Upper lobe of left lung (tissue), 6 donors: ENCODE measurements at regions not wholly inside any gene's neighbourhood (a gene's known extent, or its start where the extent isn't known, plus 50 kb on each side); places are given as distances from the start of the nearest gene placed in this dataset.

ENCODE experiments used
- ATAC-seq, 2 donors: fragments of 200-7000 bp; cut with Tn5 transposase; one replicate each; pipeline ENCODE4 v1.9.1; 2022; ENCODE audit warnings: mild to moderate bottlenecking in 2 of 2, moderate library complexity in 2 of 2; ENCODE audit not compliant: low FRiP score in 2 of 2
- DNase-seq, 2 donors: peaks; one replicate each; pipeline ENCODE4 v3.0.0-alpha.2; 2019 to 2020
- H3K27ac ChIP-seq, 4 donors: fragments of 200-600 bp; sonication (generic); one replicate each; pipeline ENCODE4 v1.5.1; 2016 to 2019
- H3K27me3 ChIP-seq, 4 donors: fragments of 200-600 bp; sonication (generic); one replicate each; pipeline ENCODE4 v1.5.1; 2017 to 2019
- H3K36me3 ChIP-seq, 4 donors: fragments of 200-600 bp; sonication (generic); one replicate each; pipeline ENCODE4 v1.5.1; 2016 to 2019
- H3K4me1 ChIP-seq, 4 donors: fragments of 200-600 bp; sonication (generic); one replicate each; pipeline ENCODE4 v1.5.1; 2018 to 2019
- H3K4me3 ChIP-seq, 4 donors: fragments of 200-600 bp; sonication (generic); one replicate each; pipeline ENCODE4 v1.5.1; 2017 to 2019; ENCODE audit warnings: mild to moderate bottlenecking in 2 of 4, moderate library complexity in 1 of 4
- H3K9me3 ChIP-seq, 4 donors: fragments of 200-600 bp; sonication (generic); one replicate each; pipeline ENCODE4 v1.5.1; 2018 to 2019
- CTCF ChIP-seq, 6 experiments: fragments of 450-650 bp in 4 of 6; fragments of 200-600 bp in 2 of 6; sonication (generic) in 2 of 6; IDR thresholded peaks; one replicate each; pipeline ENCODE4 v1.5.1; 2016 to 2019; ENCODE audit warnings: antibody characterized with exemption in 6 of 6
- EP300 ChIP-seq, 4 donors: sonication (generic); formaldehyde crosslinking; IDR thresholded peaks; one replicate each; pipeline ENCODE4 v1.5.1; 2017; ENCODE audit warnings: antibody characterized with exemption in 4 of 4, control low read depth in 2 of 4
- POLR2A ChIP-seq, 4 donors: fragments of 450-650 bp; IDR thresholded peaks; one replicate each; pipeline ENCODE4 v1.5.1; 2016 to 2017; ENCODE audit warnings: antibody characterized with exemption in 4 of 4, mild to moderate bottlenecking in 2 of 4
- POLR2AphosphoS5 ChIP-seq, 2 donors: sonication (generic); formaldehyde crosslinking; IDR thresholded peaks; one replicate each; pipeline ENCODE4 v1.5.1; 2017; ENCODE audit warnings: antibody characterized with exemption in 2 of 2
- WGBS, 2 donors: methylation state at CpG; one replicate each; pipeline ENCODE4 v1.1.5; 2017 to 2018; 5-methylcytosine and 5-hydroxymethylcytosine counted together
- donor health status: DM: no; HTN: no; CAD: no; lungs with moderate emphysema.
- donor health status: DM: no; HTN: yes; CAD: no; lungs with severe emphysema.

DNA sequence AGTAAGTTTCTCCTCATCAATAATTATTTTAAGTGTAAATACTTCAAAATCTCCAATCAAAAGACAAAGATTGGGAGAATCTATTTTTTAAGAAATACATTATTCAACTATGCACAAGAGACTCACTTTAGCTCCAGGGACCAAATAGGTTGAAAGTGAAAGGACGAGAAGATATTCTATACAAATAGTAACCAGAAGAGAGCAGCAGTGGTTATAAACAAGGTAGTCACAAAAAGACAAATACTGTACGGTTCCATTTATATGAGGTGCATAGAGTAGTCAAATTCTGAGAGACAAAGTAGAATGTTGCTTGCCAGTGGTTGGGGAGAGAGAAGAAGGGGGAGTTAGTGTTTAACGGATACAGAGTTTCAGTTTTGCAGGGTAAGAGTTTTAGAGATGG, 69.8 kb downstream of the POU3F3 start:
- DNase-seq (no peak), ATAC-seq (no peak)
- no peak for TF ChIP-seq POLR2AphosphoS5 (IDR thresholded peaks at IDR 0.05)
- no peak for TF ChIP-seq POLR2A (IDR thresholded peaks at IDR 0.05)
- no peak for TF ChIP-seq CTCF (IDR thresholded peaks at IDR 0.05)
- no peak for TF ChIP-seq EP300 (IDR thresholded peaks at IDR 0.05)
- H3K36me3 ChIP-seq, result no peaks in the 10 kb centered on the region
- H3K4me3 ChIP-seq, result no peak overlapping the region
- H3K27ac ChIP-seq, result no peak overlapping the region
- 70% methylated on average over 3 of the region's 3 CpGs for WGBS, 2 donors
- H3K27me3 ChIP-seq, result no peaks in the 10 kb centered on the region
- no peaks in the 10 kb centered on the region for H3K9me3 ChIP-seq
- H3K4me1 ChIP-seq, result no peaks in the 10 kb centered on the region

GRCh38 chr2:104929663-104930062, 75.7 kb downstream of the POU3F3 start:
- Histone ChIP-seq H3K27ac (no peak overlapping the region), H3K9me3 (no peaks in the 10 kb centered on the region), H3K36me3 (no peaks in the 10 kb centered on the region), H3K27me3 (no peaks in the 10 kb centered on the region), H3K4me3 (no peak overlapping the region), H3K4me1 (no peaks in the 10 kb centered on the region)
- 84 to 92% methylated on average over 3 to 4 of the region's 4 CpGs for WGBS, 2 donors
- no peak for ATAC-seq
- no peak for DNase-seq
- TF ChIP-seq POLR2A (IDR thresholded peaks at IDR 0.05) (no peak), POLR2AphosphoS5 (IDR thresholded peaks at IDR 0.05) (no peak), CTCF (IDR thresholded peaks at IDR 0.05) (no peak), EP300 (IDR thresholded peaks at IDR 0.05) (no peak)

DNA sequence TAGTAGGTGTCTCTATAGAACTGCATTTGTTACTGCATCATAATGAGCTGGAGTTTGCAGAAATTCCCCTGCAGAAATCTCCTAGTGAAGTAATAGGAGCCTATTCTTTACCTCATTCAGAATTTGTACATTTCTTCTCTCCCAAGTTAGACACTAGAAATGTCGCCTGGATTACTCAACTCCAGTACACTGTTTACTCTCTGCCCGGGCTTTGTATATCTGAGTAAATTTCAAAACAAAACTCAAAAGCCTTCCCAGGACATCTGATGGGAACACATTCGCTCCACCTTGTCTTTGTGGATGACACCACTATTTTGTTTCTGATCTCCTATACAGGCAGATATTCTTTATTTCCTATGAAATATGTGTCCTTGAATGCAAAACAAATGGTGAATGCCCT, 76.8 kb downstream of the POU3F3 start:
- 53 to 64% methylated on average over 3 of the region's 3 CpGs for WGBS, 2 donors
- no peaks in the 10 kb centered on the region for H3K9me3 ChIP-seq
- no peak for TF ChIP-seq EP300 (IDR thresholded peaks at IDR 0.05)

DNA sequence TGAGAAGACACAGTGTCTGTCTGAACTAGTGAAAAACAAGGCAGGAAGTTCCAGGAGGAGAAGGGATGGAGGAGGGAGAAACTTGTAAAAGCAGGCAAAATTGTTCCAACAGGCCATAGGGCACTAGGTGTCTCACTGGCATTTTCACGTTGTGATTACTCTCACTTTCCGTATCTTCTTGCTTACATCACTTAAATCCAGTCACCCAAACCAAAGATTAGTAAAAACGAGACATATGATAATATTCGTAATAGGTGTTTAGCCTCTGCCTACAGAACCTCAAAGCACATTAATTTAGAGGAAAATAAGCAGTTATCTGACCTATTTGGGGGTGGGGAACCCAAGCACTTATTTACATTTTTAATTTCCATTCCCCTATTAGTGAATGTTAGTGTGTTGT, 78.3 kb downstream of the POU3F3 start:
- no peak overlapping the region for H3K4me3 ChIP-seq
- no peak for DNase-seq
- H3K27ac ChIP-seq, result no peak overlapping the region
- no peaks in the 10 kb centered on the region for H3K27me3 ChIP-seq
- WGBS, 2 donors, result 78 to 81% methylated on average over 4 of the region's 4 CpGs
- H3K9me3 ChIP-seq, result no peaks in the 10 kb centered on the region
- no peak for TF ChIP-seq EP300 (IDR thresholded peaks at IDR 0.05)
- no peak for TF ChIP-seq POLR2AphosphoS5 (IDR thresholded peaks at IDR 0.05)
- TF ChIP-seq POLR2A (IDR thresholded peaks at IDR 0.05), result no peak
- no peak for TF ChIP-seq CTCF (IDR thresholded peaks at IDR 0.05)
- no peak for ATAC-seq
- no peaks in the 10 kb centered on the region for H3K4me1 ChIP-seq
- H3K36me3 ChIP-seq, result no peaks in the 10 kb centered on the region

More for the DNA sequence above, 76.8 kb downstream of the POU3F3 start:
- H3K4me3 ChIP-seq, result no peak overlapping the region
- no peaks in the 10 kb centered on the region for H3K36me3 ChIP-seq
- no peak overlapping the region for H3K27ac ChIP-seq
- H3K27me3 ChIP-seq, result no peaks in the 10 kb centered on the region
- DNase-seq, result no peak
- H3K4me1 ChIP-seq, result no peaks in the 10 kb centered on the region
- no peak for ATAC-seq

DNA sequence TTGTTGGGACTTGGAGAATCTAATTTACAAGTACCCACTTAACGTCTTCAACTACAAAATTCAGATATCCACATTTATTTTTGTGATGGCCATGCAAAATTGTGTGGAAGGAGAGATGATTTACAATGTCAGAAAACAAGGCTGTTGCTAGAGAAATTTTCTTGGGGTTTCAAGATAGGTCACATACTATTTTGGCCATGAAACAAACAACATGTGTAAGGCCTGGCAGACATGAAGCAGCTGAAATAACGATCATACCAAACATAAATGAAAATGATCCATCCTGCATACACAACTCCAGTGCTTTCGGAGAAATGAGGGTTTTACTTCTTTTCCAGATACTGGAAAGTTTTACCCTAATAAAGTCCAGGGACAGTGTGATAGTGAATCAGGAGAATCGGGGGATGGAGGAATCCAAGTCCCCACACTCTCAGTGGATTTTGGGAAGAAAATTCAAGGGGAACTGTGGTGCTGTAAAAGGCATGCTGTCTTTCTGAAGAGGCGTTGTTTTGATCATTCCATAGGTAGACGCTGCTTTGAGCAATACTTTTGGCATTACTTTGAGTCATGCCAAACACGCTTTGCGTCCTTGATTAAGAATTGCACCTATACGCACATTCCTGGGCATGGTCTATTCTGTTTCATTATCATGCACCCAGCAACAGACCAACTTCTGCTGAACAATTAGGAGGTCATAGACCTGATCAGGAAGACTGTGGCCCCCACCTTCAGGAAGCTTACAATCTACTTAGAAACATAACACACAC, 79.4 kb downstream of the POU3F3 start:
- 81 to 87% methylated on average over 9 of the region's 9 CpGs for WGBS, 2 donors
- DNase-seq (no peak), ATAC-seq (no peak)
- no peak for TF ChIP-seq POLR2A (IDR thresholded peaks at IDR 0.05)
- no peak for TF ChIP-seq POLR2AphosphoS5 (IDR thresholded peaks at IDR 0.05)
- Histone ChIP-seq H3K4me1 (no peaks in the 10 kb centered on the region), H3K27me3 (no peaks in the 10 kb centered on the region), H3K36me3 (no peaks in the 10 kb centered on the region), H3K9me3 (no peaks in the 10 kb centered on the region), H3K27ac (no peak overlapping the region), H3K4me3 (no peak overlapping the region)

GRCh38 chr2:104936527-104936926, 82.6 kb downstream of the POU3F3 start:
- WGBS, 2 donors, result 44 to 50% methylated on average over 4 of the region's 4 CpGs
- ATAC-seq, result no peak
- TF ChIP-seq POLR2A (IDR thresholded peaks at IDR 0.05) (no peak), EP300 (IDR thresholded peaks at IDR 0.05) (no peak), POLR2AphosphoS5 (IDR thresholded peaks at IDR 0.05) (no peak), CTCF (IDR thresholded peaks at IDR 0.05) (no peak)
- Histone ChIP-seq H3K4me3 (no peak overlapping the region), H3K9me3 (no peaks in the 10 kb centered on the region), H3K27ac (no peak overlapping the region), H3K4me1 (no peaks in the 10 kb centered on the region), H3K27me3 (no peaks in the 10 kb centered on the region), H3K36me3 (no peaks in the 10 kb centered on the region)
- DNase-seq, result no peak
